H1 (cell line): ENCODE measurements at regions not wholly inside any gene's neighbourhood (a gene's known extent, or its start where the extent isn't known, plus 50 kb on each side); places are given as distances from the start of the nearest gene placed in this dataset.

ENCODE experiments used
- CTCF ChIA-PET: fragments of 300-600 bp; sonication (Branson Sonifier 250); formaldehyde crosslinking; loops from one replicate; lab custom pipeline; 2021; ENCODE audit not compliant: partially characterized antibody; lab: Charles Lee
- POLR2A ChIA-PET: fragments of 300-600 bp; sonication (Branson Sonifier 250); formaldehyde crosslinking; loops from one replicate; lab custom pipeline; 2021; ENCODE audit warnings: inconsistent platforms; ENCODE audit not compliant: partially characterized antibody; lab: Charles Lee
- DNase-seq, 2 experiments: peaks; one replicate each; pipeline versions ENCODE4 v3.0.0 to v3.0.0-alpha.2; 2010 to 2022; ENCODE audit warnings: low spot score in 2 of 2, low read depth in 1 of 2, mixed read lengths in 1 of 2
- FAIRE-seq: peaks from 2 replicates; lab custom pipeline; 2011; peaks lifted over from hg19 to GRCh38; lab: Jason Lieb, UNC
- H2AFZ ChIP-seq: 2 replicates; pipeline ENCODE4 v1.8.1; 2012; ENCODE audit warnings: low read length, inconsistent platforms
- H2AK5ac ChIP-seq: 2 replicates; pipeline ENCODE4 v1.6.1; 2013; ENCODE audit warnings: low read depth, low read length
- H2BK120ac ChIP-seq: replicated peaks from 2 replicates; pipeline ENCODE3; 2013; ENCODE audit warnings: low read depth, low read length, inconsistent platforms
- H2BK12ac ChIP-seq: 2 replicates; pipeline ENCODE4 v1.6.1; 2013; ENCODE audit warnings: low read depth, low read length
- H2BK15ac ChIP-seq: 2 replicates; pipeline ENCODE4 v1.6.1; 2013; ENCODE audit warnings: low read length
- H2BK20ac ChIP-seq: 2 replicates; pipeline ENCODE4 v1.6.1; 2013; ENCODE audit warnings: low read length
- H2BK5ac ChIP-seq: 2 replicates; pipeline ENCODE4 v1.6.1; 2013; ENCODE audit warnings: low read depth, low read length
- H3K14ac ChIP-seq: 2 replicates; pipeline ENCODE4 v1.6.1; 2013; ENCODE audit warnings: inconsistent platforms; ENCODE audit not compliant: insufficient read length
- H3K18ac ChIP-seq: 2 replicates; pipeline ENCODE4 v1.6.1; 2013; ENCODE audit warnings: low read length; ENCODE audit errors: extremely low read depth
- H3K23ac ChIP-seq: 2 replicates; pipeline ENCODE4 v1.6.1; 2013; ENCODE audit warnings: inconsistent platforms; ENCODE audit not compliant: insufficient read length
- H3K23me2 ChIP-seq: 2 replicates; pipeline ENCODE4 v1.6.1; 2013; ENCODE audit warnings: low read depth, low read length
- H3K27ac ChIP-seq: 2 replicates; pipeline ENCODE4 v1.6.1; 2011; ENCODE audit warnings: low read depth, low read length, inconsistent platforms
- H3K27me3 ChIP-seq, 4 experiments: replicated peaks in 1 of 4; 1 replicate in 1 of 4; 2 replicates in 3 of 4; pipeline versions ENCODE4 v1.6.1 to v1.8.1; 2011 to 2013; ENCODE audit warnings: low read length in 3 of 4, mild to moderate bottlenecking in 3 of 4, inconsistent platforms in 2 of 4, mixed read lengths in 2 of 4, moderate library complexity in 1 of 4; ENCODE audit not compliant: control insufficient read depth in 3 of 4, insufficient read depth in 3 of 4; ENCODE audit errors: extremely low read depth in 1 of 4
- H3K36me3 ChIP-seq, 4 experiments: 2 replicates each; pipeline versions ENCODE4 v1.6.1 to v1.8.1; 2011 to 2013; ENCODE audit warnings: mild to moderate bottlenecking in 4 of 4, low read length in 3 of 4, moderate library complexity in 2 of 4, control low read depth in 1 of 4, inconsistent platforms in 1 of 4; ENCODE audit not compliant: insufficient read depth in 4 of 4, control insufficient read depth in 2 of 4
- H3K4ac ChIP-seq: replicated peaks from 2 replicates; pipeline ENCODE3; 2013; ENCODE audit warnings: low read length, low read depth, mixed read lengths, inconsistent platforms; ENCODE audit not compliant: insufficient read length
- H3K4me1 ChIP-seq, 4 experiments: replicated peaks in 1 of 4; 1 replicate in 1 of 4; 2 replicates in 3 of 4; pipeline versions ENCODE4 v1.6.1 to v1.8.1; 2011 to 2013; ENCODE audit warnings: low read length in 3 of 4, inconsistent platforms in 2 of 4, mixed read lengths in 1 of 4; ENCODE audit not compliant: insufficient read depth in 4 of 4, control insufficient read depth in 3 of 4
- H3K4me2 ChIP-seq, 2 experiments: 2 replicates each; pipeline versions ENCODE4 v1.6.1 to v1.8.1; 2011 to 2013; ENCODE audit warnings: low read depth in 2 of 2, low read length in 2 of 2, control low read depth in 1 of 2, inconsistent platforms in 1 of 2, mild to moderate bottlenecking in 1 of 2; ENCODE audit not compliant: insufficient read depth in 1 of 2
- H3K4me3 ChIP-seq, 4 experiments: fragments of 200-600, 300-600 bp in 1 of 4; sonication (generic), shearing (Covaris generic), sonication (Bioruptor Twin) in 1 of 4; 2 replicates each; pipeline versions ENCODE4 v1.5.1 to v1.8.1; 2011 to 2016; ENCODE audit warnings: low read length in 4 of 4, low read depth in 3 of 4, control low read depth in 2 of 4, inconsistent platforms in 2 of 4, mild to moderate bottlenecking in 2 of 4, mixed read lengths in 1 of 4, moderate library complexity in 1 of 4; ENCODE audit not compliant: insufficient read depth in 2 of 4; ENCODE audit errors: extremely low read depth in 1 of 4
- H3K56ac ChIP-seq: replicated peaks from 2 replicates; pipeline ENCODE3; 2013; ENCODE audit warnings: low read depth, mild to moderate bottlenecking, mixed read lengths, low read length, inconsistent platforms; ENCODE audit not compliant: insufficient read length
- H3K79me1 ChIP-seq: 2 replicates; pipeline ENCODE4 v1.6.1; 2013; ENCODE audit warnings: low read depth, low read length, control low read depth
- H3K79me2 ChIP-seq, 2 experiments: 2 replicates each; pipeline versions ENCODE4 v1.6.1 to v1.8.1; 2012 to 2013; ENCODE audit warnings: low read length in 2 of 2, mild to moderate bottlenecking in 2 of 2, inconsistent platforms in 1 of 2; ENCODE audit not compliant: insufficient read depth in 2 of 2, control insufficient read depth in 1 of 2
- H3K9ac ChIP-seq, 4 experiments: replicated peaks in 1 of 4; 1 replicate in 1 of 4; 2 replicates in 3 of 4; pipeline versions ENCODE4 v1.6.1 to v1.8.1; 2011 to 2013; ENCODE audit warnings: low read depth in 3 of 4, low read length in 3 of 4, control low read depth in 2 of 4, mild to moderate bottlenecking in 2 of 4, moderate library complexity in 2 of 4, inconsistent platforms in 1 of 4; ENCODE audit errors: extremely low read depth in 1 of 4
- H3K9me3 ChIP-seq, 2 experiments: 2 replicates each; pipeline versions ENCODE4 v1.6.1 to v1.8.1; 2012 to 2013; ENCODE audit warnings: mild to moderate bottlenecking in 2 of 2, moderate library complexity in 2 of 2, control low read depth in 1 of 2, inconsistent platforms in 1 of 2, low read depth in 1 of 2, low read length in 1 of 2, mixed read lengths in 1 of 2; ENCODE audit not compliant: insufficient read depth in 2 of 2
- H4K20me1 ChIP-seq, 2 experiments: replicated peaks in 1 of 2; 2 replicates each; pipeline versions ENCODE3 to v1.8.1; 2011 to 2013; ENCODE audit warnings: inconsistent platforms in 2 of 2, low read length in 2 of 2, mild to moderate bottlenecking in 1 of 2; ENCODE audit not compliant: insufficient read depth in 2 of 2, control insufficient read depth in 1 of 2
- H4K5ac ChIP-seq: 2 replicates; pipeline ENCODE4 v1.6.1; 2013; ENCODE audit warnings: low read length, low read depth, mixed read lengths, inconsistent platforms; ENCODE audit not compliant: insufficient read length
- H4K8ac ChIP-seq: 2 replicates; pipeline ENCODE4 v1.8.0; 2013; ENCODE audit warnings: mild to moderate bottlenecking, moderate library complexity, low read length, inconsistent platforms; ENCODE audit not compliant: insufficient read depth; ENCODE audit errors: extremely low read depth
- H4K91ac ChIP-seq: replicated peaks from 2 replicates; pipeline ENCODE3; 2013; ENCODE audit warnings: low read length, mixed read lengths, inconsistent platforms; ENCODE audit not compliant: insufficient read length
- BRCA1 ChIP-seq: IDR thresholded peaks from 2 replicates; pipeline ENCODE4 v1.6.1; 2012; ENCODE audit warnings: low read depth, low read length, improper control_type of control experiment
- CBX8 ChIP-seq: fragments of 300-800, 300-1000 bp; sonication (generic); IDR thresholded peaks from 2 replicates; pipeline ENCODE4 v1.7.1; 2016; ENCODE audit warnings: low read depth, low read length, borderline replicate concordance
- CEBPB ChIP-seq: IDR thresholded peaks from 2 replicates; pipeline ENCODE4 v1.6.1; 2012; ENCODE audit warnings: low read depth, low read length
- CHD1 ChIP-seq: IDR thresholded peaks from 2 replicates; pipeline ENCODE4 v1.6.1; 2012; ENCODE audit warnings: low read depth, low read length, improper control_type of control experiment
- CREB1 ChIP-seq: IDR thresholded peaks from 2 replicates; pipeline ENCODE4 v1.6.1; 2012; ENCODE audit warnings: inconsistent platforms
- EP300 ChIP-seq, 2 experiments: IDR thresholded peaks; 1 replicate in 1 of 2; 2 replicates in 1 of 2; pipeline ENCODE4 v1.6.1; 2011 to 2012; ENCODE audit warnings: low read depth in 2 of 2, low read length in 2 of 2, mild to moderate bottlenecking in 2 of 2, borderline replicate concordance in 1 of 2, inconsistent platforms in 1 of 2, moderate library complexity in 1 of 2
- FOSL1 ChIP-seq: IDR thresholded peaks from 2 replicates; pipeline ENCODE4 v1.6.1; 2011; ENCODE audit warnings: mild to moderate bottlenecking, low read depth, low read length, moderate library complexity; ENCODE audit not compliant: insufficient read depth
- KDM5A ChIP-seq: fragments of 200-600 bp; IDR thresholded peaks from 2 replicates; pipeline ENCODE4 v1.7.1; 2012; ENCODE audit warnings: mild to moderate bottlenecking, low read length, inconsistent platforms, mixed read lengths
- RXRA ChIP-seq: IDR thresholded peaks from 2 replicates; pipeline ENCODE4 v1.6.1; 2011; ENCODE audit warnings: low read depth, mild to moderate bottlenecking, low read length, moderate library complexity; ENCODE audit not compliant: insufficient read depth
- SIX5 ChIP-seq: IDR thresholded peaks from 2 replicates; pipeline ENCODE4 v1.6.1; 2011; ENCODE audit warnings: mild to moderate bottlenecking, low read depth, low read length
- SP1 ChIP-seq: IDR thresholded peaks from 2 replicates; pipeline ENCODE4 v1.6.1; 2011; ENCODE audit warnings: low read depth, low read length
- SUZ12 ChIP-seq: fragments of 200-600 bp; sonication (generic); IDR thresholded peaks from 2 replicates; pipeline ENCODE4 v1.6.1; 2012; ENCODE audit warnings: mild to moderate bottlenecking, inconsistent platforms, low read length, moderate library complexity, mixed read lengths
- TAF1 ChIP-seq: IDR thresholded peaks from 2 replicates; pipeline ENCODE4 v1.6.1; 2011; ENCODE audit warnings: mild to moderate bottlenecking, low read depth, low read length
- WGBS, 2 experiments: shearing (Covaris generic) in 1 of 2; methylation state at CpG; one replicate each; pipeline versions ENCODE4 v1.1.6 to v1.1.7; 2013 to 2015; ENCODE audit warnings: low lambda C conversion rate in 2 of 2, mixed read lengths in 2 of 2, inconsistent platforms in 1 of 2, low coverage in 1 of 2, missing lambda C conversion rate in 1 of 2; ENCODE audit not compliant: insufficient replicate concordance in 2 of 2, insufficient coverage in 1 of 2, insufficient read length in 1 of 2; ENCODE audit errors: extremely low coverage in 1 of 2, missing lambda C conversion rate in 1 of 2; 5-methylcytosine and 5-hydroxymethylcytosine counted together
- TF ChIP-seq, protein P1 (sequence below): IDR thresholded peaks from 2 replicates; pipeline ENCODE4 v1.6.1; 2012; ENCODE audit warnings: inconsistent platforms
- TF ChIP-seq, protein P2 (sequence below): IDR thresholded peaks from 2 replicates; pipeline ENCODE4 v1.6.1; 2012; ENCODE audit warnings: inconsistent platforms

DNA sequence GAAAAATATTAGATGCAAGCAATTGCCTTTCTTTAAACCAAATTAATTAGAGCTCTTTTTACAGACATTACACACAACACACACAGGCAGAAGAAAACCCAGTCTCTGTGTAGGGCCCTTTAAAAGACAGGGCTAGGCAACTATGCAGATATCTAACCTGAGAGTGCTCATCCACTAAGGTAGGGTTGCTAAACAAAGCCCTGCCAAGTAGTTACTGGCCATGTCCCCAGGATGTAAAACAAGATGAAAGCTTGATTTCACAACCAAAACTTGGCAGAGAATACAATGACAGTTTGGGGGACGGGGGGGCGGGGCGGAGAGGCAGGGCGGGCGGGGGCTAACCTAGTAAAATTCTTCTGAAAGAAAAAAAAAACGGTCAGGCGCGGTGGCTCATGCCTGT lies 669.0 kb upstream of the CA10 start:
- Histone ChIP-seq H3K79me2 (no peaks in the 10 kb centered on the region), H2BK20ac (no peak overlapping the region), H3K23ac (no peak overlapping the region), H3K4ac (no peak overlapping the region), H4K8ac (no peak overlapping the region), H2BK5ac (no peak overlapping the region), H3K9me3 (no peaks in the 10 kb centered on the region), H2BK15ac (no peak overlapping the region), H3K27me3 (no peaks in the 10 kb centered on the region), H2AFZ (no peak overlapping the region), H3K36me3 (no peaks in the 10 kb centered on the region), H3K4me1 (no peaks in the 10 kb centered on the region), H3K4me2 (no peak overlapping the region), H4K91ac (no peak overlapping the region), H3K27ac (no peak overlapping the region), H4K20me1 (no peaks in the 10 kb centered on the region), H3K14ac (no peak overlapping the region), H2AK5ac (no peak overlapping the region), H3K79me1 (no peaks in the 10 kb centered on the region), H3K4me3 (no peak overlapping the region), H2BK120ac (no peak overlapping the region), H3K9ac (no peak overlapping the region), H2BK12ac (no peak overlapping the region), H3K23me2 (no peaks in the 10 kb centered on the region), H3K18ac (no peak overlapping the region), H4K5ac (no peak overlapping the region), H3K56ac (no peak overlapping the region)
- DNase-seq (no peak), FAIRE-seq (no peak)
- ChIA-PET POLR2A (no interaction called here), CTCF (no interaction called here)
- 100% methylated on average over 3 of the region's 8 CpGs; no CpG with 5 or more reads in 1 of the 2 experiments for WGBS, 2 experiments
- TF ChIP-seq RXRA (no peak), SUZ12 (no peak), SIX5 (no peak), KDM5A (no peak), BRCA1 (no peak), EP300 (IDR thresholded peaks at IDR 0.05; ENCODE audit: borderline replicate concordance in 1 of 2, low read depth in 2 of 2, low read length in 2 of 2) (no peak), CHD1 (no peak), CEBPB (no peak), CBX8 (no peak), CREB1 (no peak), TAF1 (no peak), SP1 (no peak), FOSL1 (no peak)
- TF ChIP-seq, protein P1, sequence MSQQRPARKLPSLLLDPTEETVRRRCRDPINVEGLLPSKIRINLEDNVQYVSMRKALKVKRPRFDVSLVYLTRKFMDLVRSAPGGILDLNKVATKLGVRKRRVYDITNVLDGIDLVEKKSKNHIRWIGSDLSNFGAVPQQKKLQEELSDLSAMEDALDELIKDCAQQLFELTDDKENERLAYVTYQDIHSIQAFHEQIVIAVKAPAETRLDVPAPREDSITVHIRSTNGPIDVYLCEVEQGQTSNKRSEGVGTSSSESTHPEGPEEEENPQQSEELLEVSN = no peak
- TF ChIP-seq, protein P2, sequence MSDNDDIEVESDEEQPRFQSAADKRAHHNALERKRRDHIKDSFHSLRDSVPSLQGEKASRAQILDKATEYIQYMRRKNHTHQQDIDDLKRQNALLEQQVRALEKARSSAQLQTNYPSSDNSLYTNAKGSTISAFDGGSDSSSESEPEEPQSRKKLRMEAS = no peak
